IPS-NIHi7 (cell line): ENCODE measurements at regions not wholly inside any gene's neighbourhood (a gene's known extent, or its start where the extent isn't known, plus 50 kb on each side); places are given as distances from the start of the nearest gene placed in this dataset.
"Not testable (repeated sequence)": the region's sequence is repeated elsewhere in the genome, so short reads cannot be mapped to it uniquely, and the experiment has no call there.

ENCODE experiments used
- DNase-seq: peaks from one replicate; pipeline ENCODE4 v3.0.0; 2012; ENCODE audit warnings: mixed read lengths; ENCODE audit errors: extremely low spot score

- no peak for DNase-seq
These were observed 100.4 kb downstream of the CD83 start for GRCh38 chr6:14217728-14218518.

DNA sequence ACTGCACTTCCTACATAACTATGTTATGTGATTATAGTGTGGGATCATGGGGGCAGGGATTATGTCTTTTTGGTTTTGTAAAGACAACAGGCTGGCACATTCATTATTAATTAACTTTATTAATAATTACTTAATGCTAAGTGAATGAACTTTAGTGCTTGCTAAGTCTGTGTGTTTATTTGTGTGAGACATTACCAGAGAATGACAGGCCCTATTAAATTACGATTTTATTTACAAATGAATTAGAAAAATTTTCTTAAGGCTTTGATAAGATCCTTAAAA, 100.9 kb downstream of the CD83 start:
- DNase-seq: no peak

- DNase-seq: no peak
These were observed 104.2 kb downstream of the CD83 start for GRCh38 chr6:14221564-14222279.

- DNase-seq: no peak
These were observed 105.4 kb downstream of the CD83 start for GRCh38 chr6:14222956-14223355.

DNA sequence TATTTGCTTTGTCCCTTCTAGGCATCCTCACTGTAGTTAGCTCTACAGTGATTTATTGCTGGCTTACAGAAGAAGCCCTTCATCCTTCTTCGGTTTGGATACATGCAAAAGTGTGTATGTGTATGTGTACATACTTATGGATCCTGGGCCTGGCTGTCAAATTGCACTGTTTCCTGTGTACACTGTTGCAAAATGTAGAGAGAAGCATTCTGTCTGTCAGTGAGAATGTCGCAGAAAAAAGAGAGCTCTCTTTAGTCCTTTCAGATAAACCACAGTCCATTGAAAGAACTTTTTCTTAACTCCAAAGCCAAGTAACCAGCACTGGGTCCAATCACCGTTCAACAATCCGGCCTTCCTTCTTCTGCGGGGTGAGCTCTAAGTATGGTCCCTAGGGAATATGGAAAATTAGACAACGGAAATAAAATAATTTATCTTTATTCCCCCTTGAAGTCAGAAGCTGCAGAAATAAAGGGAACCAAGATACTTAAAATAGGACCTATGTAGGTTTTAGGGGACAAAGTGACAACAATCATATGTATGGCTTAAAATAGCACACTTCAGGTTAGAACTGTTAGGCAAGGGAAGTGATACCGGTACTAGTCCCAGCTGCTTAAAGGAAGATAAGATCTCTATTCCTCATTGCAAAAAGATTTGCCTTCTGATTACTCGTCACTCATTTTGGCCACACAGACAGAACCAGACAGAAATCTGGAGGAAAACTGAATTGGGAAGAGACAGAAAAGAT, 107.0 kb downstream of the CD83 start:
- DNase-seq: no peak

DNA sequence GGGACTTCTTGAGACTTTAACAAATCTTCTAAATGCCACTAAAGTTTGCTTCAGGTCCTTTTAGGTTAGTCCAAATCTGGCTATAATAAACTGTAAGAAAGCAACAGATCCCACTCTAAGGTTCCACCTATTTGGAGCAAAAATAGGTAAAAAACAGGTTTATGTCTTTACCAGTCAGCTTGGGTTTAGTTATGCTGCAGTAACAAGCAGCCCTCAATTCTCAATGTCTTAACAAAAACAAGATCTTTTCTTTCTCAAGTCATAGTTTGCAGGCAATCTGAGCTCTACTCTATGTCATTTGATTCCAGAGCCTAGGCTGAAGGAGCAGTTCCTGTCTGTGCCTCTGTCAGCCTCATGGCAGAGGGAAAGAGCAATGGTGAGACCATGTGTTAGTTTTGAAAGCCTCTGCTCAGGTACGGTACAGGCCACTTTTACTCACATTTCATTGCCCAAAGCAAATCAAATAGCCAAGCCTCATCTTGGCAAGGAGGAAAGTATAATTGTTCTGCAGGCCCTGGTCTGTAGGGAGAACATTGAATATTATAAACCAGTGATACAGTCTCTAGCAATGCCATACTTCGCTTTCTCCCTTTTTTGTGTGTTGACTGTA, 108.6 kb downstream of the CD83 start:
- no peak for DNase-seq

DNA sequence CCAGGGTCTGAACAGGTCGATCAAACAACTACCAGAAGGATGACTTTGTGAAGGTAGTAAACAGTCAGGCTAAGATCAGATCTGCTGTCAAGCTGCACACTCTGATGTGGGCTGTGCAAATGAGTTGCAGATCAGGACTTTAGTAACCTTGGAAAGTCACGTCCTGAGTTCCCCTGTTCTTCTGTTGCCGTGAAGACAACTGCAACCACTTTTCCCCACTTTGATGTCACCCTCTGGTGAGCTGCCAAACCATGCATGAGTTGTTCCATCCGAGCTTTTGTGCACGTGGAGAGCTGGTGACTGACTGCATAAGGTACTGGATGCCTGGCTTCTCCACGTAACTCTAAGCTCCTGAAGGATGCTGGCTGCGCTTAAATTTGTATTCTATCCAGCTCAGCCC, 111.0 kb downstream of the CD83 start:
- DNase-seq: no peak

DNA sequence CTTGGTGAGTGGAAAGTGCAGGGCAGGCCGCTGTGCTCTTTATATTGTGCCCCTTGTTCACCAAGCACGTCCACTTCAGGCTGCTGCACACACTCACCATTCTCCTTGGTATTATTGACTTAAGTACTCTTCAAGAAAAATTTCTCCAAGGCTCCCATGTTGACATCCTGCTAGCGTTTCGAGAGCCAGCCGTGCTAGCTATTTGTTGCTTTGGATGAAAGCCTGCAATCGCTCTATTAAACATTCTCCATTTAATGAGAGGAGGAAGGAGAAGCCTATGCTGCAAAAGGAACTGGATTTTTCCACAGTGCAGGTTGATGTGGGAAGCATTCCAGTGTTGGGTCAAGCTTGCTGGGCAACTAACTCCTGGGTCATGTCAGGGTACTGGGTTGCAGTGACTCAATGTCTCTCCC, 113.5 kb downstream of the CD83 start:
- no peak for DNase-seq

DNA sequence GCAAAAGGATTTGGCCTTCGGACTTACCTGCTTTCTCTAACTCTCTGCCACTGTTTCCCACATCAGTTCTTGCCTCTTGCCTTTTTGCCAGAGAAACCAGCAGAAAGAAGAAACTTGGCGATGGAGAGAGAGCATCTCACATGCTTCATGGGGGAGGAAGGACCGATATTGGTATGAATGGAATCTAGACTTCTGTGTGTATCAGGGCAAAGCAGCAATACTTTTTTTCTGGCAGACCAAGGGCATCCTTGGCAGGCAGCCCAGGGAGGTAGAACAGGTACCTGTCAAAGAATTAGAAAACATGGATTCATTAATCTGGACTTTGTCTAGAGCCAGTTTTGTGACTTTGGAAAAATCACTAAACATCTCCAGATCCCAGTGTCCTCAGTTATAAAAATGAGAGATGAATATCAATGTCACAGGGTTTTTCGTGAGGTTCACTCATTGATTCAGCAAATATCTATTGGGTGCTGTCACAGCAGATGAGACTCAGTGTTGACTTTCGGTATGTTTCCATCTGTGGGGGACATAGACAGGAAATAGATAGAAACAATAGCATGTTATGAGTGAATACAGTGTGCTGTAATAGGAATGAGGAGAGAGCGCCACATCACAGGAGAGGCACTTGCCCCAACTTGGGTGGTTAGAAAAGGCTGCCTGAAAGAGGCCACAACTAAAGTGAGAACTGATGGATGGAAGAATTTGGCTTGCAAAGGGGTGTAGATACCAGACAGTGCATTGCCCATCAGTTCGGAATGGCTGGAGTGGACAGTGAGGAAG, 114.1 kb downstream of the CD83 start:
- no peak for DNase-seq

- no peak for DNase-seq
These were observed 115.3 kb downstream of the CD83 start for GRCh38 chr6:14232889-14233288.

GRCh38 chr6:14235653-14236356, 118.2 kb downstream of the CD83 start:
- no peak for DNase-seq

- no peak for DNase-seq
These were observed 121.5 kb downstream of the CD83 start for GRCh38 chr6:14239097-14239496.

DNA sequence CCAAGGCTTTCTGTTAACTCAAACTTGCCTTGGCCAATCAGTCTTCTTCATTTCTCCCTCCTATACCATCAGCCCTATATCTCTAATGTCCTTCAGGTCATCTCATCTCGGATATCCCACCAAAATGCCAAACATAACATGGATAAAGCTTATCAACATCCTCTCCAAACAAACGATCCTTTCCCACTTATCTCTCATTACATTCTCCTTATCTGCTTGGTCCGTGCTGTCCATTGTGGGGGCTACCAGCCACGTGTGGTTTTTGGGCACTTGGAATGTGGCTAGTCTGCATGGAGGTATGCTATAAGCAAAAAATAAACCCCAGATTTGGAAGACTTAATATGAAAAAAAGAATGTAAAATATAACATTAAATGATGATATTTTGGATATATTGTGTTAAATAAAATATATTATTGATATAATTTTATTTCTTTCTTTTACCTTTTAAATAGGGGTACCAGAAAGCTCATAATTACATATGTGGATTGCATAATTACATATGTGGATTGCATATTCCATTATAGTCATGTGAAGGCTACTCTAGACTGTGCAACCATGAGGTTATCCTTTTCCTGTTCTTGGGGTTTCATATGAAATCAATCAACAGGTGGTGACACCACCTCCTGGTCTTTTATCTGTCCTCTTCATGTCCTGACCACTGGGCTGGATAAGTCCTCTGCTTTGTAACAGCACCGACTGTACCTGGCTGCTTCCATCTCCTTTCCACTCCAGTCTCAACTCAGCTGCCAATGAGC, 123.0 kb downstream of the CD83 start:
- no peak for DNase-seq

DNA sequence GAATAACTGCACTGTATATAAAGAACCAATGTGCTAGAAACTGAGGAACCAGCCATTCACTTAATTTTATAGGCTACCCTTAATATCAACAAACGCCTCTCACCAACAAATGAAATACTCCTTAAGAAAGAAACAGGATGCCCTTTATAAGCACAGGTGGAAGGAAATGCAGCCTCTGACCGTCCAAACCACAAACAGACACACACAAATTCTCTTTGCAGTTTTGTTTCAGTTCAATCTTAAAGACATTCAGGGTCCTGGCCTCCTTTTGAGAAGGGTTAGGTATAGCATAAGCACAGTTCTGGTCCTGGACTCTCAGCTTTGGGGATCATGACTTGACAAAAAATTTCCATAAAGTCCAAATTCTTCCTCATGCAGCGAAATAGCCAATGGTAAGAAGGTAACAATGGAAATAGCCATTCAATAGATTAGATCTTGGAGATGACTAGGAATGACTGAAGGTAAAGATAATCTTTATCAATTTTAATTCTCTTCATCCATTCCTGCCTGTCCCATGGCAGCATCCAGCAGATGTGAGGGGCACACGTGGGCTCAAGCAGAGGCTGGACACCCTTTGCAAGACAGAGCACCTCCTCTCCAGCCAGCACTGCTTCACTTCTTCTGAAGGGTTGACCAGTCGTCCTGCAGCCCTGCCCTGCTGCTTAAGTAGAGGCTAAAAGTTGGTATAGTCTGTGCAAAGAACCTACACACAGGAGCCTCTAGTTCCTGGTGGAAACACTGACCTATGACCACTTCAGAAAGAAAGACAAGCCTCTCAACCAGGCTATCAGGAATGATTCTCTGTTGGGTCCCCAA, 123.9 kb downstream of the CD83 start:
- no peak for DNase-seq

GRCh38 chr6:14242912-14243311, 125.3 kb downstream of the CD83 start:
- not testable (repeated sequence) for DNase-seq

- DNase-seq: peak; percentile 23
These were observed 126.0 kb downstream of the CD83 start for GRCh38 chr6:14243597-14243996.

GRCh38 chr6:14246876-14247275, 129.3 kb downstream of the CD83 start:
- DNase-seq: no peak

- DNase-seq: no peak
These were observed 133.0 kb downstream of the CD83 start for GRCh38 chr6:14250573-14250972.

DNA sequence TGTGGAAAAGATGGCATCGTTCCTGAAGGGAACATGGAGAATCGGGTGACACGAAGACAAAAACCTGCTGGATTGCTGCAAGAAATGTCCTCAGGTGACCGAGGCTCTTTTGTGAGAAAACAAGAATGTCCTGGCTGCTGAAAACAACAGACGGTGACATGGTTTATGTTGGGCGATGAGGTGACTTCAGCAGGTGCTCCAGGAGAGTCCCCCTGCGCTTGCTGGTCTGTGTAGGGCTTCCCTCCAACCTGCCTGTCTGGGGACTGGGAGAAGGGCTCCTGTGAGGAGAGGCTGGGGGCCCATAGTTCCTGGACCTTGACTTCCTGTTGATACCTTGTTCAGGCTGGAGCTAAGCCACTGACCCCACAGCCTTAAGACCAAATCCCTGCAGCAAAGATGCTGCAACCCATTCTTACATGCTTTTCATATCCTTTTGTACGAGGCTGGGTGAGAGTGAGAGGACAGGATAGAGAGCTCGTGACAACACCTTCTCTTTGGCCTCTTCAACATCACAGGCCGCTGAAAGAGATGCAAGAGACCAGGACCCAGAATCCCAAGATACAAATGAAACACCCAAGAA, 134.8 kb downstream of the CD83 start:
- DNase-seq: no peak
